GM23338 (cell line): ENCODE measurements at regions not wholly inside any gene's neighbourhood (a gene's known extent, or its start where the extent isn't known, plus 50 kb on each side); places are given as distances from the start of the nearest gene placed in this dataset.

Source experiments
- ATAC-seq: fragments of 200-7000 bp; cut with Tn5 transposase; 3 replicates; pipeline ENCODE4 v1.9.1; 2020
- DNase-seq: peaks from one replicate; pipeline ENCODE4 v3.0.0-alpha.2; 2015; ENCODE audit warnings: low spot score
- H2AFZ ChIP-seq: fragments of 200-600 bp; sonication (generic); 2 replicates; pipeline ENCODE4 v1.8.0; 2016; ENCODE audit warnings: antibody characterized with exemption, mild to moderate bottlenecking, moderate library complexity
- H3F3A ChIP-seq: fragments of 200-600 bp; sonication (generic); replicated peaks from 2 replicates; pipeline ENCODE4 v1.8.0; 2017; ENCODE audit warnings: antibody characterized with exemption, mixed run types, low read depth
- H3K27ac ChIP-seq: fragments of 200-600 bp; sonication (generic); 2 replicates; pipeline ENCODE4 v1.6.1; 2016; ENCODE audit warnings: low read depth
- H3K27me3 ChIP-seq: fragments of 200-600 bp; sonication (generic); 2 replicates; pipeline ENCODE4 v1.8.0; 2016; ENCODE audit warnings: mild to moderate bottlenecking, mixed run types, moderate library complexity; ENCODE audit not compliant: insufficient read depth
- H3K36me3 ChIP-seq: fragments of 200-600 bp; sonication (generic); 2 replicates; pipeline ENCODE4 v1.8.0; 2016; ENCODE audit warnings: mild to moderate bottlenecking; ENCODE audit not compliant: insufficient read depth
- H3K4me1 ChIP-seq: fragments of 200-600 bp; sonication (generic); 2 replicates; pipeline ENCODE4 v1.8.0; 2016; ENCODE audit warnings: mild to moderate bottlenecking, moderate library complexity; ENCODE audit not compliant: insufficient read depth
- H3K4me2 ChIP-seq: fragments of 200-600 bp; sonication (generic); 2 replicates; pipeline ENCODE4 v1.7.1; 2017; ENCODE audit warnings: mixed run types
- H3K4me3 ChIP-seq: fragments of 200-600 bp; sonication (generic); 2 replicates; pipeline ENCODE4 v1.6.1; 2016; ENCODE audit warnings: mixed run types
- H3K79me2 ChIP-seq: fragments of 200-600 bp; sonication (generic); replicated peaks from 2 replicates; pipeline ENCODE4 v1.8.0; 2017; ENCODE audit warnings: mild to moderate bottlenecking; ENCODE audit not compliant: insufficient read depth
- H3K9me2 ChIP-seq: fragments of 200-600 bp; sonication (generic); 2 replicates; pipeline ENCODE4 v1.8.0; 2017; ENCODE audit not compliant: insufficient read depth
- H4K20me1 ChIP-seq: fragments of 200-600 bp; sonication (generic); replicated peaks from 2 replicates; pipeline ENCODE4 v1.8.0; 2017; ENCODE audit warnings: mild to moderate bottlenecking; ENCODE audit not compliant: insufficient read depth
- H3K27ac Mint-ChIP-seq: 2 replicates; pipeline ENCODE4 v1.8.0; 2020; ENCODE audit warnings: inconsistent platforms, mild to moderate bottlenecking, moderate library complexity, mixed read lengths
- H3K27me3 Mint-ChIP-seq: 3 replicates; pipeline ENCODE4 v1.8.0; 2022; ENCODE audit warnings: low read depth, mild to moderate bottlenecking, moderate library complexity, mixed read lengths, inconsistent platforms; ENCODE audit not compliant: insufficient read depth, poor library complexity
- H3K36me3 Mint-ChIP-seq: 3 replicates; pipeline ENCODE4 v1.8.0; 2021; ENCODE audit warnings: low read depth, mild to moderate bottlenecking, inconsistent platforms, moderate library complexity, mixed read lengths
- H3K4me1 Mint-ChIP-seq: 3 replicates; pipeline ENCODE4 v1.8.0; 2020; ENCODE audit warnings: mild to moderate bottlenecking, inconsistent platforms, mixed read lengths
- H3K4me3 Mint-ChIP-seq: 3 replicates; pipeline ENCODE4 v1.8.0; 2021; ENCODE audit warnings: moderate library complexity, mild to moderate bottlenecking, inconsistent platforms, mixed read lengths
- H3K9me3 Mint-ChIP-seq: 3 replicates; pipeline ENCODE4 v1.8.0; 2020; ENCODE audit warnings: moderate library complexity, mild to moderate bottlenecking, inconsistent platforms, mixed read lengths
- JUNB ChIP-seq: IDR thresholded peaks from one replicate; pipeline ENCODE4 v1.6.1; 2016; ENCODE audit warnings: antibody characterized with exemption; ENCODE audit not compliant: unreplicated experiment
- POLR2AphosphoS5 ChIP-seq: IDR thresholded peaks from 2 replicates; pipeline ENCODE4 v1.6.1; 2016; ENCODE audit warnings: antibody characterized with exemption, low read depth
- TF ChIP-seq, protein P1 (sequence below): IDR thresholded peaks from 2 replicates; pipeline ENCODE4 v1.6.1; 2016; ENCODE audit warnings: antibody characterized with exemption
- TF ChIP-seq, protein P2 (sequence below): fragments of 250-450 bp; sonication (Bioruptor Pico); IDR thresholded peaks from 2 replicates; pipeline ENCODE4 v1.5.0; 2020; ENCODE audit warnings: mild to moderate bottlenecking, moderate library complexity

DNA sequence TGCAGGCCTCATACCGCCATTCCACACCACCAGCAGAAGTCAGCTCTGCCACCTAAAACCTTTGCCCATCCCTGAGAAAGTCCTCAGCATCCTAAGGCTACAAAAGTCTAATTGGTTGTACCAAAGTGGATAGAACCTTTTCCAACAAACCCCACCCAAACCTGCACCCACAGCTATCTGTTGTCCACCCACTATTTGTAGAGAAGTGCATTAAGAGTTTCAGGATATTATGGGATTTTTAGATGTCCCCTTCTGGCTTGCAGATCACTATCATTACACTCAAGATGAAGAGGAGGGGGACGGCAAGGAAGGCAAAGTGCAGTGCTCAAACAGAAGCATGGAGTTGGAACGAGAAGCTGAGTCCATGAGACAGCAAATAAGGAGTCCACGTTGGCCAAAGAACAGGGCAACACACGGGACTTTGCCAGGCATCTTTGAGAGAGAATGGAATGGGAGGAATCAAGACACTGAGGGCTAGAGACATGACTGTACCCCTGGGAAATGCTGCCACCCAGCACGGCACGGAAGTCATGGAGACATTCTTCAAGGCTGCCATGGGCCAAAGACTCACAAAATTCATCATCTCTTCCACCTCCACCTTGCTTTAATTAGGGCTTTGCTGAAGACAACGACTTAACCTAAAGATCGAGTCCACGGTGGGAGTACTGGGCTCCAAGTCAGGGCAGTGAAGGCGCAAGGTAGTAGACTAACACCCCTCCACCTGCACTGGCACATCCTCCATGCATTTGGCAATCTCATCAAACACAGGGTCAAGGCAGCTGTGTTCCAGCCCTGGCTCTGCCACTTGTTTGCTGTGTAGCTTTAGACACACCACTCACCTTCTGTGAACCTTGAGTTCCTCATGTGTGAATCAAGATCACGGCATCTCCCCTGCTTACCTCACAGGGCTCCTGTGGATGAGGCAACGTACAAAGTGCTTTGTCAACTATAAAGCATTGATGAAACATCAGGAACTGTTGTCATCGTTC, 112.9 kb upstream of the TMEM45B start:
- H3K36me3 ChIP-seq, result no peaks in the 10 kb centered on the region
- H2AFZ ChIP-seq, result no peak overlapping the region
- H3K4me3 Mint-ChIP-seq, result no peak overlapping the region
- peaks cover 4% of the 10 kb centered on the region for H3K27me3 Mint-ChIP-seq
- no peaks in the 10 kb centered on the region for H3K79me2 ChIP-seq
- DNase-seq, result no peak
- H3K4me3 ChIP-seq, result no peak overlapping the region
- H3K27ac ChIP-seq, result no peak overlapping the region
- H3K36me3 Mint-ChIP-seq, result no peaks in the 10 kb centered on the region
- TF ChIP-seq JUNB (no peak), POLR2AphosphoS5 (no peak)
- TF ChIP-seq, protein P1, sequence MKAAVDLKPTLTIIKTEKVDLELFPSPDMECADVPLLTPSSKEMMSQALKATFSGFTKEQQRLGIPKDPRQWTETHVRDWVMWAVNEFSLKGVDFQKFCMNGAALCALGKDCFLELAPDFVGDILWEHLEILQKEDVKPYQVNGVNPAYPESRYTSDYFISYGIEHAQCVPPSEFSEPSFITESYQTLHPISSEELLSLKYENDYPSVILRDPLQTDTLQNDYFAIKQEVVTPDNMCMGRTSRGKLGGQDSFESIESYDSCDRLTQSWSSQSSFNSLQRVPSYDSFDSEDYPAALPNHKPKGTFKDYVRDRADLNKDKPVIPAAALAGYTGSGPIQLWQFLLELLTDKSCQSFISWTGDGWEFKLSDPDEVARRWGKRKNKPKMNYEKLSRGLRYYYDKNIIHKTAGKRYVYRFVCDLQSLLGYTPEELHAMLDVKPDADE, result no peak
- ATAC-seq, result no peak
- no peaks in the 10 kb centered on the region for H3K4me1 ChIP-seq
- no peaks in the 10 kb centered on the region for H4K20me1 ChIP-seq
- H3F3A ChIP-seq, result no peaks in the 10 kb centered on the region
- no peak overlapping the region for H3K4me2 ChIP-seq
- H3K9me3 Mint-ChIP-seq, result no peaks in the 10 kb centered on the region
- no peak overlapping the region for H3K27ac Mint-ChIP-seq
- H3K27me3 ChIP-seq, result no peaks in the 10 kb centered on the region
- no peaks in the 10 kb centered on the region for H3K9me2 ChIP-seq
- H3K4me1 Mint-ChIP-seq, result peaks cover 4% of the 10 kb centered on the region; the same call in 1 of the 3 replicates

DNA sequence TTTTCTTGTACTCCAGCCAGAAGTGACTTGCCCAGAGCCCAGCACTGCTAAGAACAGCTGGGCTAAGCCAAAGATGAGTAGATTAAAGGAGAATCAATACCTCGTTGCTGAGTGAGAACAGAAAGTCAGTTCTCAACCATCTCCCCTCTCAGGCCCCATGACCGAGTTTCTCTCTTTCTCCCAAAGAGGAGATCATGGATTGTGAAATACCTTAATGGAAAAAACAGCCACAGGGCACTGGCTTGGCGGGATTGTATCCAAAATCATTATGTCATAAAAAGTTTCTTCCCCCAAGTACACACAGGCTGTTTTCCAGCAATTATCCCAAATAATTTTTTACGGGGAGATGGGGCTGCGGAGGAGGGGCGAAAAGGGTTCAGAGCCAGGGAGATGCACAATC, 111.8 kb upstream of the TMEM45B start:
- no peaks in the 10 kb centered on the region for H3K9me3 Mint-ChIP-seq
- no peaks in the 10 kb centered on the region for H3K27me3 ChIP-seq
- TF ChIP-seq, protein P2, sequence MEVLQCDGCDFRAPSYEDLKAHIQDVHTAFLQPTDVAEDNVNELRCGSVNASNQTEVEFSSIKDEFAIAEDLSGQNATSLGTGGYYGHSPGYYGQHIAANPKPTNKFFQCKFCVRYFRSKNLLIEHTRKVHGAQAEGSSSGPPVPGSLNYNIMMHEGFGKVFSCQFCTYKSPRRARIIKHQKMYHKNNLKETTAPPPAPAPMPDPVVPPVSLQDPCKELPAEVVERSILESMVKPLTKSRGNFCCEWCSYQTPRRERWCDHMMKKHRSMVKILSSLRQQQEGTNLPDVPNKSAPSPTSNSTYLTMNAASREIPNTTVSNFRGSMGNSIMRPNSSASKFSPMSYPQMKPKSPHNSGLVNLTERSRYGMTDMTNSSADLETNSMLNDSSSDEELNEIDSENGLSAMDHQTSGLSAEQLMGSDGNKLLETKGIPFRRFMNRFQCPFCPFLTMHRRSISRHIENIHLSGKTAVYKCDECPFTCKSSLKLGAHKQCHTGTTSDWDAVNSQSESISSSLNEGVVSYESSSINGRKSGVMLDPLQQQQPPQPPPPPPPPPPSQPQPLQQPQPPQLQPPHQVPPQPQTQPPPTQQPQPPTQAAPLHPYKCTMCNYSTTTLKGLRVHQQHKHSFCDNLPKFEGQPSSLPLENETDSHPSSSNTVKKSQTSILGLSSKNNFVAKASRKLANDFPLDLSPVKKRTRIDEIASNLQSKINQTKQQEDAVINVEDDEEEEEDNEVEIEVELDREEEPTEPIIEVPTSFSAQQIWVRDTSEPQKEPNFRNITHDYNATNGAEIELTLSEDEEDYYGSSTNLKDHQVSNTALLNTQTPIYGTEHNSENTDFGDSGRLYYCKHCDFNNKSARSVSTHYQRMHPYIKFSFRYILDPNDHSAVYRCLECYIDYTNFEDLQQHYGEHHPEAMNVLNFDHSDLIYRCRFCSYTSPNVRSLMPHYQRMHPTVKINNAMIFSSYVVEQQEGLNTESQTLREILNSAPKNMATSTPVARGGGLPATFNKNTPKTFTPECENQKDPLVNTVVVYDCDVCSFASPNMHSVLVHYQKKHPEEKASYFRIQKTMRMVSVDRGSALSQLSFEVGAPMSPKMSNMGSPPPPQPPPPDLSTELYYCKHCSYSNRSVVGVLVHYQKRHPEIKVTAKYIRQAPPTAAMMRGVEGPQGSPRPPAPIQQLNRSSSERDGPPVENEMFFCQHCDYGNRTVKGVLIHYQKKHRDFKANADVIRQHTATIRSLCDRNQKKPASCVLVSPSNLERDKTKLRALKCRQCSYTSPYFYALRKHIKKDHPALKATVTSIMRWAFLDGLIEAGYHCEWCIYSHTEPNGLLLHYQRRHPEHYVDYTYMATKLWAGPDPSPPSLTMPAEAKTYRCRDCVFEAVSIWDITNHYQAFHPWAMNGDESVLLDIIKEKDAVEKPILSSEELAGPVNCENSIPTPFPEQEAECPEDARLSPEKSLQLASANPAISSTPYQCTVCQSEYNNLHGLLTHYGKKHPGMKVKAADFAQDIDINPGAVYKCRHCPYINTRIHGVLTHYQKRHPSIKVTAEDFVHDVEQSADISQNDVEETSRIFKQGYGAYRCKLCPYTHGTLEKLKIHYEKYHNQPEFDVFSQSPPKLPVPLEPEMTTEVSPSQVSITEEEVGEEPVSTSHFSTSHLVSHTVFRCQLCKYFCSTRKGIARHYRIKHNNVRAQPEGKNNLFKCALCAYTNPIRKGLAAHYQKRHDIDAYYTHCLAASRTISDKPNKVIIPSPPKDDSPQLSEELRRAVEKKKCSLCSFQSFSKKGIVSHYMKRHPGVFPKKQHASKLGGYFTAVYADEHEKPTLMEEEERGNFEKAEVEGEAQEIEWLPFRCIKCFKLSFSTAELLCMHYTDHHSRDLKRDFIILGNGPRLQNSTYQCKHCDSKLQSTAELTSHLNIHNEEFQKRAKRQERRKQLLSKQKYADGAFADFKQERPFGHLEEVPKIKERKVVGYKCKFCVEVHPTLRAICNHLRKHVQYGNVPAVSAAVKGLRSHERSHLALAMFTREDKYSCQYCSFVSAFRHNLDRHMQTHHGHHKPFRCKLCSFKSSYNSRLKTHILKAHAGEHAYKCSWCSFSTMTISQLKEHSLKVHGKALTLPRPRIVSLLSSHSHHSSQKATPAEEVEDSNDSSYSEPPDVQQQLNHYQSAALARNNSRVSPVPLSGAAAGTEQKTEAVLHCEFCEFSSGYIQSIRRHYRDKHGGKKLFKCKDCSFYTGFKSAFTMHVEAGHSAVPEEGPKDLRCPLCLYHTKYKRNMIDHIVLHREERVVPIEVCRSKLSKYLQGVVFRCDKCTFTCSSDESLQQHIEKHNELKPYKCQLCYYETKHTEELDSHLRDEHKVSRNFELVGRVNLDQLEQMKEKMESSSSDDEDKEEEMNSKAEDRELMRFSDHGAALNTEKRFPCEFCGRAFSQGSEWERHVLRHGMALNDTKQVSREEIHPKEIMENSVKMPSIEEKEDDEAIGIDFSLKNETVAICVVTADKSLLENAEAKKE (CRISPR knock-in tag), result no peak
- no peak overlapping the region for H3K27ac Mint-ChIP-seq
- H4K20me1 ChIP-seq, result no peaks in the 10 kb centered on the region
- peaks cover 4% of the 10 kb centered on the region for H3K27me3 Mint-ChIP-seq
- H3K27ac ChIP-seq, result no peak overlapping the region
- no peak overlapping the region for H3K4me2 ChIP-seq
- H3K4me3 ChIP-seq, result no peak overlapping the region
- no peaks in the 10 kb centered on the region for H3K79me2 ChIP-seq
- H3K9me2 ChIP-seq, result no peaks in the 10 kb centered on the region
- no peak overlapping the region for H3K4me3 Mint-ChIP-seq
- ATAC-seq (no peak), DNase-seq (no peak)
- H2AFZ ChIP-seq, result no peak overlapping the region
- H3K4me1 Mint-ChIP-seq, result peaks cover 4% of the 10 kb centered on the region; the same call in 1 of the 3 replicates
- H3K4me1 ChIP-seq, result no peaks in the 10 kb centered on the region
- no peaks in the 10 kb centered on the region for H3K36me3 Mint-ChIP-seq
- no peaks in the 10 kb centered on the region for H3F3A ChIP-seq
- no peaks in the 10 kb centered on the region for H3K36me3 ChIP-seq
